ENCODE measurements at regions not wholly inside any gene's neighbourhood (a gene's known extent, or its start where the extent isn't known, plus 50 kb on each side); places are given as distances from the start of the nearest gene placed in this dataset.

DNA sequence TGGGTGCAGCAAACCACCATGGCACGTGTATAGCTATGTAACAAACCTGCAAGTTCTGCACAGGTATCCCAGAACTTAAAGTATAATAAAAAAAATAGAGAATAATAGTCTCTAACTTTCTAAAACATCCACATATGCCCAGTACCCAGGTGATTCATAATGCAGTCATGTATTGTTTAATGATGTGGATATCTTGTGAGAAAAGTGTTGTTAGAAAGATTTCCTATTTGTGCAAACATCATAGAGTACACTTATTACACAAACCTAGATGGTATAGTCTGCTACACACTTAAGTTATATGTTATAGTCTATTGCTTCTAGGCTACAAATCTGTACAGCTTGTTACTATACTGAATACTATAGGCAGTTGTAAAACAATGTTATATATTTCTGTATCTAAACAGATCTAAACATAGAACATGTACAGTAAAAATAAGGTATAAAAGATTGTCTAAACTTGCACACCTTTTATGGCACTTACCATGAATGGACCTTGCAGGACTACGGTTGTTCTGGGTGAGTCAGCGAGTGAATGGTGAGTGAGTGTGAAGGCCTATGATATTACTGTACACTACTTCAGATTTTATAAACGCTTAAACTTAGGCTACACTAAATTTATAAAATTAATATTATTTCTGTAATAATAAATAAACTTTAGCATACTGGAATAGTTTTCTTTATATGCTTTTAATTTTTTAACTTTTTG is 232.2 kb upstream of the SLIT2 start:
- TF ChIP-seq, protein P1, sequence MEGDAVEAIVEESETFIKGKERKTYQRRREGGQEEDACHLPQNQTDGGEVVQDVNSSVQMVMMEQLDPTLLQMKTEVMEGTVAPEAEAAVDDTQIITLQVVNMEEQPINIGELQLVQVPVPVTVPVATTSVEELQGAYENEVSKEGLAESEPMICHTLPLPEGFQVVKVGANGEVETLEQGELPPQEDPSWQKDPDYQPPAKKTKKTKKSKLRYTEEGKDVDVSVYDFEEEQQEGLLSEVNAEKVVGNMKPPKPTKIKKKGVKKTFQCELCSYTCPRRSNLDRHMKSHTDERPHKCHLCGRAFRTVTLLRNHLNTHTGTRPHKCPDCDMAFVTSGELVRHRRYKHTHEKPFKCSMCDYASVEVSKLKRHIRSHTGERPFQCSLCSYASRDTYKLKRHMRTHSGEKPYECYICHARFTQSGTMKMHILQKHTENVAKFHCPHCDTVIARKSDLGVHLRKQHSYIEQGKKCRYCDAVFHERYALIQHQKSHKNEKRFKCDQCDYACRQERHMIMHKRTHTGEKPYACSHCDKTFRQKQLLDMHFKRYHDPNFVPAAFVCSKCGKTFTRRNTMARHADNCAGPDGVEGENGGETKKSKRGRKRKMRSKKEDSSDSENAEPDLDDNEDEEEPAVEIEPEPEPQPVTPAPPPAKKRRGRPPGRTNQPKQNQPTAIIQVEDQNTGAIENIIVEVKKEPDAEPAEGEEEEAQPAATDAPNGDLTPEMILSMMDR (conservative IDR thresholded peaks at IDR 0.05) = no peak
- no peak for TF ChIP-seq EZH2 (IDR thresholded peaks at IDR 0.05; ENCODE audit: low read depth)

Measured in PC-9 (cell line).